SH-SY5Y (cell line): ENCODE measurements at regions not wholly inside any gene's neighbourhood (a gene's known extent, or its start where the extent isn't known, plus 50 kb on each side); places are given as distances from the start of the nearest gene placed in this dataset.

Source experiments
- GATA2 ChIP-seq: IDR thresholded peaks from 2 replicates; pipeline ENCODE4 v1.6.1; 2011; ENCODE audit warnings: mild to moderate bottlenecking, low read depth, low read length
- GATA3 ChIP-seq: IDR thresholded peaks from 2 replicates; pipeline ENCODE4 v1.6.1; 2011; ENCODE audit warnings: low read depth, mild to moderate bottlenecking, low read length, moderate library complexity

DNA sequence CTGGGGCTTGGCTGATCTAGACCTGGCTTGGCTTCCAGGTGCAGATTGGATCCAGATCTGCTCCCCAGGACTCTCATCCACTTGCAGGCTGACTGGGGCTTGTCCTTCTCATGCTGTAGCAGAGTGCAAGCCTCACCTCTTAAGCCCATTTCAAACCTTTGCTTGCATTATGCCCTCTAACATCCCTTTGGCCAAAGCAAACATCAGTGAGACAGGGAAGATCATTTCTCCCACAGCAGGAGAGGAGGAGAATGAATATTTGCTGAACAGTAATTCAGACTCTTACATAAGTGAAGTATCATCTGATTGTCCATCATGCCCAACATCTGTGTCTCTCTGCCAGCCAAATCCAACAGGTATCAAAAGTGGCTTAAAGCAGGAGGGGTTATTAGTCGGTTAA, 194.9 kb downstream of the C9orf152 start:
- TF ChIP-seq GATA3 (no peak), GATA2 (no peak)

DNA sequence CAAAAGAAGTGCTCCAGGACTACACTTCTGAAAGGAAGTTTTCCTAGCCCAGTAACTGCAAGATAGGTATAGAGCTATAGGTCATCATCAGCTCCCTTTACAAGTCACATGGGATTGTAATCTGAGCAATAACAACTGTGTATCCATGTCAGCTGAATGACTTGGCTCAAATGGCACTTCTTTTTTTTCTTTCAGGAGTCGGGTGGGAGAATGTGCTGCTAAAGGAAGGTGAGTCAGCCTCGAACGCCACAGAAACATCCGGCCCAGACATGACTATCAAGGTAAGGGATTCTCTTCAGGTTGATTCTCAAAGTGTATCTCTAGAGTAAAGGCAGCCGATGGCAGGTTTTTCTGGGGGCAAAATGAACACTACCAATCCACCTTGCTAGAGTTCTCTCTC, 192.2 kb downstream of the C9orf152 start:
- no peak for TF ChIP-seq GATA2

DNA sequence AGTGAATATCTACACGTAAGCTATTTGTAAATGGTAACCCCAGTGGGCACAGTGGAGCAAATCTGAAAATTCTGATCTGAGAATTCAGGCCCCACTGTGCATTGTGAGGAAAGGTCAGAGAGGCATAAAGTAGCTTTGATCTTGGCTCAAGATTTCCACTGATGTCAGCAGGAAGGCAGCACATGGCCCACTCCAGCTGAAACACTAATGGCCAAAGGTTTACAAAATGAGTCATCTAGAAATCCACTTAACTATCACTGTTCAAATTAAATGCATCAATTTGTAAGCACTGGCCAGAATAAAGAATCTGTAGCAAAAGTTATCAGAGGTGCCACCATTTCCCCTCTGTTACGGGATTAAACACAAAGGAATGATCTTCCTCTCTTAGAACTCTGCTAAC, 191.6 kb downstream of the C9orf152 start:
- TF ChIP-seq GATA3 (no peak), GATA2 (no peak)

DNA sequence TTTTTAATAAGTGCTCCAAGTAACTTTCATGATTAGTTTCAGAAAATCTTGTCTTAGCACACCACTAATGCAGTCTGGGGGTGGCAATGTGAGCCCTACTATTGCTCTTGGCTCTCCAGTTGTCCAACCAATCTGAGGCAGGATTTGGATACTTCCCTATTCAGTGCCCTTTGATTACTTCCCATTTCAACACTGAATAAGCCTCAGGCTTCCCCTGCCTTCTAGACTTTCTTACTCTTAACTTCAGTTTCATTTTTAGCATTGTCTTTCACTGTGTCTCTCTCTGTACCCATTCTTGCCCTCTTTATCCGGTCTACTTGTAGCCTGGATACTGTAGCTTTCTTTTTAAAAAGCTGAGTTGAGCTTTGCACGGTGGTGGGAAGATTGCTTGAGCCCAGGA, 186.1 kb downstream of the C9orf152 start:
- TF ChIP-seq GATA2 (no peak), GATA3 (no peak)

DNA sequence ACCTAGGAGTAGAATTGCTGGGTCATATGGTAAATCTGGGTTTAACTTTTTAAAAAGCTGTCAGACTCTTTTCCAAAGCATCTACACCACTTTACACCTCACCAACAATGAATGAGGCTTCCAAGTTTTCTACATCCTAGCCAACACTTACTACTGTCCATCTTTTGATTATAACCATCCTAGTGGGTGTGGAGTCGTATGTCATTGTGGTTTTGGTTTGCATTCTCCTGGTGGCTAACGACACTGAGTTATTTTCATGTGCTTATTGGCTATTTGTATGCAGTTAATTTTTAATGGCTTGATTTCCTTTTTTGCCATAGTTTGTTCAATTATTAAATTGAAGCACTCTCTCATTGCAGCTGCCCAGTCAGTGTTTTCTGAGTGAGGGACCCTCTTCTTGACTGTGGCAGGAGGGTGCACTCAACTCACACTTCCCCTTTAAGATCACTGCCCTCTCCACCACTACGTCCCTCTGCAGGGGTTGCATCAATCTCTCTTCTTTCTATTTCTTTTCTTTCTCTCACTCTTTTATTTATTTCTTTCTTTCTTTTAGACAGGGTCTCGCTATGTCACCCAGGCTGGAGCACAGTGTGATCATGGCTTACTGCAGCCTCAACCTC, 182.3 kb downstream of the C9orf152 start:
- TF ChIP-seq GATA2 (no peak), GATA3 (no peak)

DNA sequence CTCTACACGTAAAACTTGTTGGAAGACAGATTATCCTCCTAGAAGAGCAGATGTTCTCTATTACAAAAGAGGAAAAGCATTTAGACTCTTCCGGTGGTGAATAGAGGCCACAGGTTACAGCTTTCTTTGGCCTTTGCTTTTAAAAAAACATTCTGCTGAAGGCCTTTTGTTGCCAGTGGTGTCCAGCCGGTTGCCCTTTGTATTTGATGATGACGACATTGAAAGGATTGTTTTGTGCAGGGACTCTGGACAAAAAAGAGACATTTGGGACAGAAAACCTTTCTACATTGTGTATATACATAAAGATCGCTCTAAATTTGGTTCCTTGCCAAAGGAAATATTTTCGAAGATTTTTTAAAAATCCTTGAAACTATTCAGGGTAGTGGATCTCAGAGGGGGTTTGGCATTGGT, 180.3 kb downstream of the C9orf152 start:
- no peak for TF ChIP-seq GATA3
- TF ChIP-seq GATA2, result no peak

DNA sequence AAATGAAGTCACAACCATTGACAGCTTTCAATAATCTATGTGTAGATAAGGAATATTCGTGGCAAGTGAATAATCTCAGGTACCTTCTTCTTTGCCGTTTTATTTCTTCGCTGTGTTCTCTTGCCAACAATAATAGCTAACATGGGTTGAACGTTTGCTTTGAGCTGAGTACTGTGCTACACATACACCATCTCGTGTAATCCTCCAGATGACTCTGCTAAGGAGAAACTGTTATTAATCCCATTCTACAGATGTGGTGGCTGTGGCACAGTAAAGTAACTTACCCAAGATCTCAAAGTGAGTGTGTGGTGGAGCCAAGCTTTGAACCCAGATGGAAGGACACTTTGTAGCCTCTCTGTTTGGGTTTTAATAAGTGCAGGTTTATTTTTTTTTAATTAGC, 179.7 kb downstream of the C9orf152 start:
- TF ChIP-seq GATA3 (no peak), GATA2 (no peak)

DNA sequence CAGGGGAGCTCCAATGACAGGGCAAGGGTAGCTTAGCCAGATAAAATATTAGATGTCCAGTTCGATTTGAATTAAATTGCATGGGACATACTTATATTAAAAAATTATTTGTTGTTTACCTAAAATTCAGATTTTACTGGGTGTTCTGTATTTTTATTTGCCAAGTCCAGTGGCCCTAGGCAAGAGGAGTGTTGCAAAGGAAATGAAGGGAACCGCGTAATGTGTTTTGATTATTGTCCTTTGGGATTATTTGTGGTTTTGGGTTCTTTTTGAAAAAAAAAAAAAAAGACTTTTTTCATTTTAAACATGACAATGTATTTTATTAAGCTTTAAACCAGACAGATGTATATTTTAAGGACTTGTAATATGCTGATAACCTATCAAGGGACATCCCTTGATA, 179.3 kb downstream of the C9orf152 start:
- TF ChIP-seq GATA3 (no peak), GATA2 (no peak)

DNA sequence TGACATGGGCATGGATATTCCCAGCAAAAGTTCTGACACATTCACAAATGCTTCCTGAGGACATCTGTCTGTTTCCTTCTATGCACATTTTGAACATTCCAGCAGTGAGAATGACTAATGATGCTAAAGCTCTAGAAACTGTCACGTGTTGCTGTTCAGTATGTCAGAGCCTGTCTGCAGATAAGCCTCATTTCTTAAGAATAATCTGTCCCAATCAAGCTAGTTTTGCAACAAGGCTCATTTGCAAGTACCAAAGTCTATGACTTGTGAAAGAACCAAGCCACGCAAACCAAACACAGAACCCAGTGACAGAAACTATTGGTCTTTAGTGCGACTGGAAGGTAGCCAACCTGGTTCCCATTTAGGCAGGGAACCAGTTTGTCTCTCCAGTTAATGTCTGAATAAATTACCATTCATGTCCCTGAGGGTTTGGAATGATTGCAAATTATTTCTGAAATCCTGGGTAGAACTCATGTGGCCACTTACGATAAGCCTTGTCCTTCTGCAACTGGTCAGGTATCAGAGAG, 178.5 kb downstream of the C9orf152 start:
- TF ChIP-seq GATA2, result no peak
- no peak for TF ChIP-seq GATA3

DNA sequence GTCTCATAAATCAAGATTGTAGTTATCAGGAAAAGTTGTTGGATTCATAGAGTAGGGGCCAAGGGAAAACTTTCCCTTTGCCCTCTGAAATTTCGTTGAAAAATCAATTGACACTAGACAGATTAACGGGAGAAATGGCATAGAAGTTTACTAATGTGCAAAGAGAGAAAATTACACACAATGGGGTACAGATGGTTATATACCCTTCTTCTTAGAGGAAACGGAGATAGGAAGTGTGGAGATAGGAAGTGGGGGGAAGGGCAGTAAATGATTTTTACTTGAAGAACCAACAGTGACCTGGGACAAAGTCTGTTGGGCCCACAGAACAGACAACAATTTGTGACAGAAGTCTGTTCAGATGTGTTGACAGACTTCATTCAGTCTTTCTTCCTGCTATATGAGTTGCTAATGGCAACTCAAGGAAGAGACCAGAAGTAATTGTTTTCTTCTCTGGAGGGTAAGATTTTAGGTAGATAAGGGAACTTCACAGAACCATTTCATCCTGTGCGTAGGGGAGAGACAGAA, 177.9 kb downstream of the C9orf152 start:
- TF ChIP-seq GATA3, result no peak
- TF ChIP-seq GATA2, result no peak

DNA sequence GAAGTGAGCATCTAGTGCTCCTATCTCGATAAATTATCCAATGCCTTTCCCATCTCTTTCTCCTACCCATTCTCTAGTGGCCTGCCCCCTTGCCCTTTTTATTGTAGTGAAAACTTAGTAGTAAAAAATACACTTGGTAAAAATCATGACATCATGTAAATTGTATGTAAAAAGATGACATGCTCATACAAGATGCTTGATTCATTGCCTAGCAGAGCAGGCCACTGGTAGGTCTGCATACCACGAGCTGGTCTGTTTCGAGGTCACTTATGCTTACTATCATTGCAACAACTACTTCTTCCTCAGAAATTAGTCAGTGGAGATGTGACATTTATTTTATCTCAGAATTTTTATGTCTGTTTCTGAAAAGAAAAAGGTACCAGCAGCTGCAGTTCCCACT, 177.3 kb downstream of the C9orf152 start:
- TF ChIP-seq GATA2, result no peak
- no peak for TF ChIP-seq GATA3

DNA sequence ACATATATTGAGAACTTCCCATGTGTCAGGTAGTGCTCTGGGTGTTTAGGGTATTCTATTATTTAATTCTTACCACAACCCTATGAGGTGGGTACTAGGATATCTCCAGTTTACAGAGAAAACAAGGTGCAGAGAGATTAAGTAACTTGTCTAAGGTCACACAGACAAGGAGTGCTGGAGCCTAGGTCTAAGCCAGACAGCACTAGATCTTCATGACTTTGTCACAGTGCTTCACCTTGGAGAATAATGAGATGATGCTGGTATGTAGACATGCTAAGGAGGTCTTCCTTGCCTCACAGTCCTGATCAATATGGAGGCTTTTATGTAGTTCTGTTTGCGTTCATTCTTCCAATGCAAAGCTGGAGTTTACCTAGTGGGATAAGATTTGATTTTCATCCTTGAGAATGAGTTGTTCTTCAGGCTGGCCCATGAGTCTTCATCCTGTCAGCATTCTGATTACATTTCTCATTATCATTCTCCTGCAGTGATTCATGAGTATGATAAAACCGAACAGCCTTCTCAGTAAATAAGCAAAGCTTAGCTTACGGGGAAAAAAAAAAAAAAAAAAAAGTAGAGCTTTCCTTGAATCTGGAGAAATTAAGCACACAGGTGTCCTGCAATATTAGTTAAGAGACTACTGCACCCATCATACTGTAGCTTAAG, 176.3 kb downstream of the C9orf152 start:
- TF ChIP-seq GATA2 (no peak), GATA3 (no peak)

DNA sequence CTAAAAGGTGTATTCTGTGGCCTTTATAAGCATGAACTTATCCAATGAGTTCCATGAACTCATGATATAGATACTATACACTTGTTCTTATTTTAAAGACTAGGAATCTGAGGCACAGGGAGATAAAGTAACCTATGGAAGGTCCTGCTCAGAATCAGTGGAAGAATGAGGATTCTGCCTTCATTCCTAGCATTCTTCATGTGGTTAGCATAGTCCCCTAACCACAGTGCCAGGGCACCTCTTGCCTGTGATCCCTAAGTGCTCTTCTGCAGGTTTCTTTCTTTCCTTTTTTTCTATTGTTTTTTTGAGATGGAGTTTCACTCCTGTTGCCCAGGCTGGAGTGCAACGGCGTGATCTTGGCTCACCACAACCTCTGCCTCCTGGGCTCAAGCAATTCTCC, 174.1 kb downstream of the C9orf152 start:
- TF ChIP-seq GATA3, result no peak
- no peak for TF ChIP-seq GATA2

DNA sequence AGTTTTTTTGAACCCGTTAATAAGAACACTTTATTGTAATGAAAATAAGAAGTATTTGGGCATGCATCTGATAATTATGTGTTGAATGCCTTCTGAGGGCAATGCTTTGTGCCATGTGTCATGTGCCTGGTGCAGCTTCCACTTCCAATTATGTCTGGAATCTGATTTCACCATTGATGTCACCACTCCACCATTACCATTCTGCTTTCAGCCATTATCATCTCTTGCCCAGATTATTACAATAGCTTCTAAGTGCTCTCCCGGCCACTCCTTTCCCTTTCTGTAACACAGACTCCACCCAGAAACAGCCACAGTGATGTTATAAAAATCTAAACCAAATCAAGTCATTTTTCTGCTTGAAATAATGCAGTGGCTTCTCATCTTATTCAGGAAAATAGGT, 171.7 kb downstream of the C9orf152 start:
- TF ChIP-seq GATA2 (no peak), GATA3 (no peak)

DNA sequence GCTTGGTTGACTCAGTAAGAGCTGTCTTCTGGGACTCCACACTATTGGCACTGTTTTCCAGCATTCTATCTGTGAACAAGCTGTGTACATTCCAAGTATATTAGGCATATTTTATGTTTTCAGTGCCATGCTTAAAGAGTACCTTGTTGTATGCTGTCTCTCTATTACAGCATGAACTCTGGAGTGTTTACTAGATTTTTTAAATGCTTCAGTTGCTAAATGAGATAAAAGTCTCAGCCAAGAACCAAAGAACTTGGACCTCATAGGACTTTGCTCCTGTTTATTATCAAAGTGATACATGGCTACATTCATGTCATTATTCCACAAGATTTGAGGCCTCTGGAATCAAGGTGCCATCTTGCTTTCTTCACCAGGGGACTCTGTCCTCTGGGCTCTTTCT, 167.2 kb downstream of the C9orf152 start:
- no peak for TF ChIP-seq GATA3
- TF ChIP-seq GATA2, result no peak
